ENCODE measurements at regions not wholly inside any gene's neighbourhood (a gene's known extent, or its start where the extent isn't known, plus 50 kb on each side); places are given as distances from the start of the nearest gene placed in this dataset.

DNA sequence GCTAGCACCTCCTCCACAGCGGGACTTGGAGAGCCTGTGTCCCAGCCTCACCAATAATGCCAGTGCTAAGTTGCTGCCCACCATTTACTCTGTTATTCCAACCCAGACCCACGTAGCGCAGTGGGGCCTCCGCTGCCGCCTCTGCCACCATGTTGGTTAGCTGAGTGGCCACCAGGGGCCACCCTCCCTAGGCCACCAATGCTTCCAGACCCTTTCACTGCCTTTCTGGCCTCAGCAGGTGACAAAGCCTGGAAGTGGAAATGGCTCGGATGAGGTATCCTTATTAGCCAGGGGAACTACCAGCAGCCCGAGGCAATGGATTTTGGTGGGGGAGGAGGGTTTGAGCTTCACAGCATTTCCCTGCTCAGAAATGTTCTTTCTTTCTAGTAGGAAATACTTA, 110.1 kb downstream of the OSTF1 start:
- Histone ChIP-seq H3K27ac (ENCODE audit: insufficient read depth, low read length) (no peak overlapping the region), H4K91ac (ENCODE audit: insufficient read depth, low read depth, low read length) (no peak overlapping the region), H3K4me1 (ENCODE audit: control insufficient read depth, insufficient read depth, low read length) (no peaks in the 10 kb centered on the region), H2BK120ac (ENCODE audit: low read depth, low read length) (no peak overlapping the region), H2BK15ac (ENCODE audit: low read depth, low read length) (no peak overlapping the region), H3K56ac (ENCODE audit: extremely low read depth, insufficient read depth, low read length) (no peak overlapping the region), H3K9ac (ENCODE audit: low read depth, low read length) (no peak overlapping the region), H3K4ac (ENCODE audit: low read depth, low read length) (no peak overlapping the region), H4K20me1 (ENCODE audit: insufficient read depth, low read length) (no peaks in the 10 kb centered on the region), H2AFZ (replicated peaks; ENCODE audit: low read length, poor library complexity) (no peak overlapping the region), H3K23ac (ENCODE audit: low read depth, low read length) (no peak overlapping the region), H2BK5ac (ENCODE audit: low read depth, low read length, poor library complexity, severe bottlenecking) (no peak overlapping the region), H3K14ac (replicated peaks; ENCODE audit: low read depth, low read length) (no peak overlapping the region), H3K18ac (ENCODE audit: low read depth, low read length) (no peak overlapping the region), H3K27me3 (ENCODE audit: control insufficient read depth, insufficient read depth, low read length) (peaks cover 2% of the 10 kb centered on the region), H3K36me3 (ENCODE audit: control insufficient read depth, insufficient read depth, low read length) (no peaks in the 10 kb centered on the region), H4K8ac (ENCODE audit: low read depth in 2 of 2, low read length in 2 of 2) (no peak overlapping the region), H3K9me3 (ENCODE audit: control insufficient read depth, insufficient read depth, low read length) (no peaks in the 10 kb centered on the region), H2AK5ac (ENCODE audit: low read depth, low read length) (no peak overlapping the region), H4K5ac (ENCODE audit: low read depth, low read length) (no peak overlapping the region), H2BK20ac (ENCODE audit: low read depth, low read length) (no peak overlapping the region), H3K4me2 (ENCODE audit: low read depth, low read length) (no peak overlapping the region), H2AK9ac (replicated peaks; ENCODE audit: low read depth, low read length, poor library complexity) (no peak overlapping the region), H3K4me3 (ENCODE audit: insufficient read depth, low read depth, low read length) (no peak overlapping the region), H3K9me1 (ENCODE audit: insufficient read depth, low read length) (no peaks in the 10 kb centered on the region), H3K79me1 (ENCODE audit: low read depth in 1 of 2, low read length in 2 of 2) (no peaks in the 10 kb centered on the region)
- no peak for DNase-seq
- BruUV-seq (replicated peaks): no TSS peak
- intact Hi-C loops (cut with micrococcal nuclease): no loop called here
- ChIA-PET POLR2A (ENCODE audit: unreplicated experiment) (no interaction called here), CTCF (interaction anchor here (1.2 kb wide), 1 partner anchor 12 kb away, joined by 3 read pairs; no protein-coding TSS in a partner anchor)
- ATAC-seq (ENCODE audit: low read depth): no peak
- dilution Hi-C loops (cut with HindIII; ENCODE audit: low sequenced_read_pairs, unreplicated experiment): no loop called here
- TF ChIP-seq RCOR1 (IDR thresholded peaks at IDR 0.05; ENCODE audit: insufficient replicate concordance, low read length) (no peak), RFX5 (IDR thresholded peaks at IDR 0.05; ENCODE audit: low read depth, low read length) (no peak), MAFK (IDR thresholded peaks at IDR 0.05; ENCODE audit: low read depth, low read length) (no peak), MAZ (IDR thresholded peaks at IDR 0.05; ENCODE audit: borderline replicate concordance, low read depth, low read length) (no peak), SMC3 (IDR thresholded peaks at IDR 0.05; ENCODE audit: low read depth, low read length) (no peak), FOS (IDR thresholded peaks at IDR 0.05; ENCODE audit: low read depth, low read length) (no peak), POLR2A (IDR thresholded peaks at IDR 0.05; ENCODE audit: low read depth, low read length) (no peak), RAD21 (IDR thresholded peaks at IDR 0.05; ENCODE audit: low read length) (no peak), MXI1 (IDR thresholded peaks at IDR 0.05; ENCODE audit: borderline replicate concordance, low read depth, low read length) (no peak)
- TF ChIP-seq, protein P1, sequence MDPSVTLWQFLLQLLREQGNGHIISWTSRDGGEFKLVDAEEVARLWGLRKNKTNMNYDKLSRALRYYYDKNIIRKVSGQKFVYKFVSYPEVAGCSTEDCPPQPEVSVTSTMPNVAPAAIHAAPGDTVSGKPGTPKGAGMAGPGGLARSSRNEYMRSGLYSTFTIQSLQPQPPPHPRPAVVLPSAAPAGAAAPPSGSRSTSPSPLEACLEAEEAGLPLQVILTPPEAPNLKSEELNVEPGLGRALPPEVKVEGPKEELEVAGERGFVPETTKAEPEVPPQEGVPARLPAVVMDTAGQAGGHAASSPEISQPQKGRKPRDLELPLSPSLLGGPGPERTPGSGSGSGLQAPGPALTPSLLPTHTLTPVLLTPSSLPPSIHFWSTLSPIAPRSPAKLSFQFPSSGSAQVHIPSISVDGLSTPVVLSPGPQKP (IDR thresholded peaks at IDR 0.05; ENCODE audit: borderline replicate concordance, low read depth, low read length): no peak
- TF ChIP-seq, protein P2, sequence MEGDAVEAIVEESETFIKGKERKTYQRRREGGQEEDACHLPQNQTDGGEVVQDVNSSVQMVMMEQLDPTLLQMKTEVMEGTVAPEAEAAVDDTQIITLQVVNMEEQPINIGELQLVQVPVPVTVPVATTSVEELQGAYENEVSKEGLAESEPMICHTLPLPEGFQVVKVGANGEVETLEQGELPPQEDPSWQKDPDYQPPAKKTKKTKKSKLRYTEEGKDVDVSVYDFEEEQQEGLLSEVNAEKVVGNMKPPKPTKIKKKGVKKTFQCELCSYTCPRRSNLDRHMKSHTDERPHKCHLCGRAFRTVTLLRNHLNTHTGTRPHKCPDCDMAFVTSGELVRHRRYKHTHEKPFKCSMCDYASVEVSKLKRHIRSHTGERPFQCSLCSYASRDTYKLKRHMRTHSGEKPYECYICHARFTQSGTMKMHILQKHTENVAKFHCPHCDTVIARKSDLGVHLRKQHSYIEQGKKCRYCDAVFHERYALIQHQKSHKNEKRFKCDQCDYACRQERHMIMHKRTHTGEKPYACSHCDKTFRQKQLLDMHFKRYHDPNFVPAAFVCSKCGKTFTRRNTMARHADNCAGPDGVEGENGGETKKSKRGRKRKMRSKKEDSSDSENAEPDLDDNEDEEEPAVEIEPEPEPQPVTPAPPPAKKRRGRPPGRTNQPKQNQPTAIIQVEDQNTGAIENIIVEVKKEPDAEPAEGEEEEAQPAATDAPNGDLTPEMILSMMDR (conservative IDR thresholded peaks at IDR 0.05; ENCODE audit: low read depth, low read length): no peak
- no CpG with 5 or more reads among the region's 7 CpGs for WGBS, 2 experiments (ENCODE audit: extremely low coverage in 2 of 2, insufficient read length in 1 of 2)
- in situ Hi-C loops (cut with MboI; ENCODE audit: low sequenced_read_pairs): no loop called here
